Activated CD8-positive, alpha-beta T cell treated with anti-CD3 and anti-CD28 coated beads for 36 hours (primary cell): ENCODE measurements at regions not wholly inside any gene's neighbourhood (a gene's known extent, or its start where the extent isn't known, plus 50 kb on each side); places are given as distances from the start of the nearest gene placed in this dataset.

Experiments used
- ATAC-seq: fragments of 200-7000 bp; cut with Tn5 transposase; one replicate; pipeline ENCODE4 v1.10.0; 2021; ENCODE audit warnings: mild to moderate bottlenecking, moderate library complexity
- CTCF ChIA-PET: fragments of 350-600 bp; sonication (Branson Sonifier 250); formaldehyde crosslinking; loops from one replicate; lab custom pipeline; 2021; ENCODE audit warnings: antibody characterized with exemption; lab: Charles Lee
- POLR2A ChIA-PET: fragments of 350-600 bp; sonication (Branson Sonifier 250); formaldehyde crosslinking; loops from one replicate; lab custom pipeline; 2021; ENCODE audit warnings: antibody characterized with exemption; lab: Charles Lee
- DNase-seq: peaks from one replicate; pipeline ENCODE4 v3.0.0-alpha.2; 2020
- H3K27ac Mint-ChIP-seq: one replicate; pipeline ENCODE4 v1.8.0; 2021; ENCODE audit warnings: mild to moderate bottlenecking, mixed read lengths
- H3K27me3 Mint-ChIP-seq: one replicate; pipeline ENCODE4 v1.8.0; 2021; ENCODE audit warnings: mixed read lengths
- H3K36me3 Mint-ChIP-seq: one replicate; pipeline ENCODE4 v1.8.0; 2021; ENCODE audit warnings: low read depth, mixed read lengths
- H3K4me1 Mint-ChIP-seq: one replicate; pipeline ENCODE4 v1.8.0; 2021; ENCODE audit warnings: low read depth, mixed read lengths
- H3K4me3 Mint-ChIP-seq: one replicate; pipeline ENCODE4 v1.8.0; 2021; ENCODE audit warnings: mild to moderate bottlenecking, moderate library complexity, mixed read lengths
- H3K9me3 Mint-ChIP-seq: one replicate; pipeline ENCODE4 v1.8.0; 2021; ENCODE audit warnings: mixed read lengths
- CTCF ChIP-seq: fragments of 200-600 bp; IDR thresholded peaks from one replicate; pipeline ENCODE4 v1.8.0; 2022; ENCODE audit warnings: antibody characterized with exemption, mild to moderate bottlenecking
- intact Hi-C: fragments of 100-400 bp; cut with micrococcal nuclease; formaldehyde crosslinking; loops from one replicate; pipeline ENCODE4 v1.10.0; 2022

- DNase-seq (no peak), ATAC-seq (no peak)
- Mint-ChIP-seq H3K4me1 (no peaks in the 10 kb centered on the region), H3K4me3 (no peak overlapping the region), H3K27ac (no peak overlapping the region), H3K9me3 (no peaks in the 10 kb centered on the region), H3K27me3 (peaks cover 4% of the 10 kb centered on the region), H3K36me3 (no peaks in the 10 kb centered on the region)
- POLR2A ChIA-PET: no interaction called here
- intact Hi-C loops: no loop called here
- CTCF ChIA-PET: no interaction called here
- TF ChIP-seq CTCF: no peak
Measured at GRCh38 chr6:166842607-166843006, 113.7 kb downstream of the RNASET2 start.

GRCh38 chr6:166841216-166841615 lies 115.1 kb downstream of the RNASET2 start:
- no peaks in the 10 kb centered on the region for H3K4me1 Mint-ChIP-seq
- no peak overlapping the region for H3K27ac Mint-ChIP-seq
- CTCF ChIA-PET: interaction anchor here (1.5 kb wide), 1 partner anchor 66 kb away, joined by 3 read pairs; no protein-coding TSS in a partner anchor
- no peaks in the 10 kb centered on the region for H3K9me3 Mint-ChIP-seq
- POLR2A ChIA-PET: no interaction called here
- no peak for TF ChIP-seq CTCF
- no peaks in the 10 kb centered on the region for H3K36me3 Mint-ChIP-seq
- no peak for DNase-seq
- ATAC-seq: no peak
- H3K27me3 Mint-ChIP-seq: peaks cover 4% of the 10 kb centered on the region
- intact Hi-C loops: no loop called here
- no peak overlapping the region for H3K4me3 Mint-ChIP-seq

GRCh38 chr6:166839569-166839968 lies 116.8 kb downstream of the RNASET2 start:
- intact Hi-C loops: no loop called here
- ATAC-seq (no peak), DNase-seq (no peak)
- POLR2A ChIA-PET: no interaction called here
- no peak for TF ChIP-seq CTCF
- CTCF ChIA-PET: interaction anchor here (1.5 kb wide), 1 partner anchor 64 kb away, joined by 3 read pairs; no protein-coding TSS in a partner anchor
- Mint-ChIP-seq H3K27ac (no peak overlapping the region), H3K9me3 (no peaks in the 10 kb centered on the region), H3K27me3 (peaks cover 1% of the 10 kb centered on the region), H3K4me1 (no peaks in the 10 kb centered on the region), H3K36me3 (no peaks in the 10 kb centered on the region), H3K4me3 (no peak overlapping the region)

GRCh38 chr6:166838987-166839386 lies 117.4 kb downstream of the RNASET2 start:
- Mint-ChIP-seq H3K27ac (no peak overlapping the region), H3K9me3 (no peaks in the 10 kb centered on the region), H3K27me3 (peaks cover 1% of the 10 kb centered on the region), H3K36me3 (no peaks in the 10 kb centered on the region), H3K4me1 (no peaks in the 10 kb centered on the region), H3K4me3 (no peak overlapping the region)
- ChIA-PET CTCF (no interaction called here), POLR2A (no interaction called here)
- TF ChIP-seq CTCF: no peak
- no peak for ATAC-seq
- intact Hi-C loops: no loop called here
- DNase-seq: no peak

GRCh38 chr6:166836785-166837718 lies 119.3 kb downstream of the RNASET2 start:
- ATAC-seq (no peak), DNase-seq (no peak)
- intact Hi-C loops: no loop called here
- Mint-ChIP-seq H3K9me3 (no peaks in the 10 kb centered on the region), H3K27ac (no peak overlapping the region), H3K4me3 (no peak overlapping the region), H3K36me3 (no peaks in the 10 kb centered on the region), H3K4me1 (no peaks in the 10 kb centered on the region), H3K27me3 (peaks cover 1% of the 10 kb centered on the region)
- no peak for TF ChIP-seq CTCF
- ChIA-PET POLR2A (no interaction called here), CTCF (no interaction called here)
